Esophagus squamous epithelium (tissue), 4 donors: ENCODE measurements at regions not wholly inside any gene's neighbourhood (a gene's known extent, or its start where the extent isn't known, plus 50 kb on each side); places are given as distances from the start of the nearest gene placed in this dataset.

Experiments
- CTCF ChIP-seq, 6 experiments: fragments of 450-650 bp in 4 of 6; fragments of 200-600 bp in 2 of 6; sonication (generic) in 2 of 6; IDR thresholded peaks; one replicate each; pipeline ENCODE4 v1.5.1; 2016 to 2019; ENCODE audit warnings: antibody characterized with exemption in 6 of 6, mild to moderate bottlenecking in 4 of 6, moderate library complexity in 4 of 6
- POLR2A ChIP-seq, 4 donors: fragments of 450-650 bp; IDR thresholded peaks; one replicate each; pipeline ENCODE4 v1.6.1; 2017; ENCODE audit warnings: antibody characterized with exemption in 4 of 4, mild to moderate bottlenecking in 4 of 4, moderate library complexity in 3 of 4

GRCh38 chr4:127174201-127174600, 458.6 kb upstream of the INTU start:
- TF ChIP-seq POLR2A (IDR thresholded peaks at IDR 0.05) (no peak), CTCF (IDR thresholded peaks at IDR 0.05) (no peak)
